NCI-H1694 treated with DMSO at 0.1 percent for 48 hours (cell line): ENCODE measurements at regions not wholly inside any gene's neighbourhood (a gene's known extent, or its start where the extent isn't known, plus 50 kb on each side); places are given as distances from the start of the nearest gene placed in this dataset.

Source experiments
- DNase-seq: peaks from one replicate; lab custom pipeline; 2025; lab: John Stamatoyannopoulos, UW

GRCh38 chr11:127490896-127491295 is 490.3 kb upstream of the KIRREL3 start:
- no peak for DNase-seq

- no peak for DNase-seq
These were observed 485.0 kb upstream of the KIRREL3 start for GRCh38 chr11:127485541-127485940.

DNA sequence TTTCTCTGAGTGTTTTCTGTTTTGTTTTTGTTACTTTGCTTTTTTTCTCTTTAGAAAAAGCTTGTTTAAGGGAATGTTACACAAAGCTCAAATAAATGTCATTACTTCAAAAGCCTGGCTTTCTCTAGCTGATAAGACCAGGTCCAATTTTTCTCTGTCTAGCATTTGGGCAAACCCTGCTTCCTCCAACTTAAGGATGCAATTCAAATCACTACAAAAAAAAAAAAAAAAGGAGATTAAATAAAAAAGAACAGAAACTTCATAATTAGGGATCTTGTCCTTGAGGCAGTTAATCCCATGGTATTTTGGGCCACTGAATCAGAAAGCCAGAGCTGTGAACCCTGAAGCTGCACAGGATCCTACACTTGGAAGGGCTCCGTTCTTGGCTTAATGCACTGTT is 480.8 kb upstream of the KIRREL3 start:
- DNase-seq, result no peak

DNA sequence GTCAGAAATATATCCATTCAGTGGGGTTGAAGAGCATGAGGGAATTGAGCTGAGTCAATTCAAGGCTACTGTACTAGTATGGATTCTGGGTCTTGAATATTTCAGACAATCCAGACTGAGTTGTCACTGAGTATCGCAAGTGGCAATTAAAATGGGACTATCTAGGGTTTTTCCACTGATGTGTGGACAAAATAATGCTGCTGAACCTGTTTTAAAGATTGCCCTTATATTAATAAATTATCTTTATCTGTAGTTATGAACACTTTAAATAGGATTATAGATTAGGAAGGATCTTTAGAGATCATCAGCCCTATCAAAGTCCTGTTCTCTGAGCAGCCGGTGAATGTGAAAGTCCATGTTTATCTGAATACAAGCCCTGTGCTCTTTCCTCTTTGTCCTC is 478.3 kb upstream of the KIRREL3 start:
- no peak for DNase-seq

GRCh38 chr11:127474766-127475165 is 474.2 kb upstream of the KIRREL3 start:
- no peak for DNase-seq

GRCh38 chr11:127472505-127472904 is 471.9 kb upstream of the KIRREL3 start:
- no peak for DNase-seq

GRCh38 chr11:127471662-127472061 is 471.1 kb upstream of the KIRREL3 start:
- DNase-seq, result no peak

- DNase-seq, result no peak
These were observed 469.8 kb upstream of the KIRREL3 start for GRCh38 chr11:127470306-127470884.

- DNase-seq, result no peak
These were observed 463.8 kb upstream of the KIRREL3 start for GRCh38 chr11:127464325-127464724.

DNA sequence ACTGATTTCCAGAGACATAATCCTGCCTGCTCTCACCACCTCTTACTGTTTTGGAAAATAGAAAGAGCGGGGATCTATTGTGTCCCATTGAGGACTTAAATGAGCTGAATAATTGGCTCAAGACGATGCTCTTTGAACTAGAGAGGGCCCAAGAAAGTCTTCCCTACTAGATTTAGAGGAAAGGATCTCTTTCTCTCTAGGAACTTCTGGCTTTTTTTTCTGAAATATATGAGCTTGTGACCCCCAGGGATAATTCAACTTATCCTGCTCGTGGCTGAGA is 461.4 kb upstream of the KIRREL3 start:
- DNase-seq, result no peak

DNA sequence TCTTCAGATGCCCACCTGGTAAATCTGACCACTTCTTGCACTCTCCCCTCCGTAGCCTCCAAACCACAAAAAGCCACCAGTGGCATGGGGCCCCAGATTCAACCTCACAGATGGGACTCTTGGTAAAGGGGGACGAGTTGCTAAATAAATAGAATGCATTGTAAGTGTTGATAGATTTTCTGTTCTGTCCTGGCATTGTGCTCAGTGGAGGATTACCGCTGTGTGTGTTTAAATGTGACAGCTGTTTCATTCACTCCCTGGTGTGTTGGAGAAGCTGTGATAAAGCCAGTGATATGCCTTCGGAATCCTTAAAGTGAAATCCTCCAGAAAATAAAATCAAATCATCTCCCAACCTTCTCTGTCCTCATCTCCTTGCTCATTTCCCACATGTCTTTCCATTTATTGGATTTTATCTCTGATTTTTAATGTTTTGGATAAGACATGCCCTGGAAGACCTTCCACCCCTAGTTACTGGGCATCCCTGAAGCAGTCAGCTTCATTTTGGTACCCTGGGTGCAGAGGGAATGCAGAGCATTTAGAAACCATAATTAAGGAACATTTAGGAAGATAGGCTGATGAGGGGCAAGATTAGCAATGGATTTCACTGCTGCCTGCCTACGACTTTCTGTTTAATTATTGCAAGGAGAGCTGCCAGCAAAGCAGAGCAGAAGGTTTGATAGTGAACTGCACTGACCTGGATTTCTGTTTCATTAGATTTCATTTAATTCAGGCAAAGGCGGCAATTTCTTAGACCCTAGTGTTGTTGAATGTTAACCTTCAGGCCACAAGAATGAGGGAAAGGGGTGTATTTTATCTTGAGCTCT is 460.9 kb upstream of the KIRREL3 start:
- peak; percentile 15 for DNase-seq

DNA sequence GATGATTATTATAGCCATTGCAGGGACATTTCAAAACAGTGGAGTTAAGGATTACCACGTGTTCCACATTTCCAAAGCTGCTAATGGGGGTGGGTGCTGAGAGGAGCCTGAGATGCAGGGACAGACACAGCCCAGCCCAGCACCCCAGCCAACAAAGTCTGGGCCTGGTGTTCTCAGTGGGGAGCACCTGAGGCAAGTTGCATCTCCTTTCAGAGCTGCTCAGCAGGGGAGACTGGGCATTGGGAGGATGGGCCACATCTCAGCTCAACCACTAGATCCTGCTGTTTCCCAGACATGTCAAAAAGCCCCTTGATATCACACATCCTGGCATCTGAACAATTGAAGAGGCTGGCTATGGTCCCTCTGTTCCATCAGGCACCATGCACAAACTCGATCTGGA is 458.0 kb upstream of the KIRREL3 start:
- DNase-seq, result no peak

DNA sequence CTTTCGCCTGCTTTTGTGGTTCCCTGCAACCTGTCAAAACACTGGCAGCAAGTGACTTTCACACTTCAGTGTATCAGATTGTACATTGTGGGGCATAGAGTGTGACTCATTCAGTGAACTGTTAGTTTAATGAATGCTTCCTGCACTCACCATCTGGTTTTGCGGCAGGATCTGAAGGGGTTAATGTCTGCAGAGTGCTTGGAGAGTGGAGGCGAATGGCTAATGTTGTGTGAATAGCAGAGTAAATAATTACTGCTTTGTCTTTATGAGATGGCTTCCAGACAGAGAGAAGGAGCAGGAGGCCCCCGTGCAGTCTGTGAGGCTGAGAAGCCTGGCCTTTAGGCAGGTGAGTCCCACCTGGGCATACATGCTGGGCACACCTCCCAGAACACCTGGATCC is 454.3 kb upstream of the KIRREL3 start:
- peak; percentile 67 for DNase-seq

DNA sequence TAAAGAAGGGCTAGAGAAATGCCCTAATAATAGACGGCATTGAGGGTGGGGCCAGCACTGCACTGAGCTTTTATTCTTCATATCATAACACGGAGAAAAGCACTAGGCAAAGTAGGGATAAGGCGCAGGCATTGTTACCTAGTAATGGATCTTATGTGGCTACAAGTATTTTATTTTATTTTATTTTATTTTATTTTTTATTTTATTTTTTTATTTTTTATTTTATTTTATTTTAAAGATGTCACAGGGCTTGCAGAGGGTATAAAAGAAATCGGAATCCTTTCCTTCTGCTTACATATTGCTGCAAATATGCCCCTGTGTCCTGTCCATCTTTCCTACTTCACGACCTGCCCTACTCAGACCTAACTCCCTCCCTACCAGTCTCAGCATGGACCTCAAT is 452.0 kb upstream of the KIRREL3 start:
- DNase-seq, result no peak

- peak; percentile 28 for DNase-seq
These were observed 451.3 kb upstream of the KIRREL3 start for GRCh38 chr11:127451861-127452260.

- no peak for DNase-seq
These were observed 447.5 kb upstream of the KIRREL3 start for GRCh38 chr11:127448101-127448500.

GRCh38 chr11:127445476-127445875 is 444.9 kb upstream of the KIRREL3 start:
- no peak for DNase-seq

DNA sequence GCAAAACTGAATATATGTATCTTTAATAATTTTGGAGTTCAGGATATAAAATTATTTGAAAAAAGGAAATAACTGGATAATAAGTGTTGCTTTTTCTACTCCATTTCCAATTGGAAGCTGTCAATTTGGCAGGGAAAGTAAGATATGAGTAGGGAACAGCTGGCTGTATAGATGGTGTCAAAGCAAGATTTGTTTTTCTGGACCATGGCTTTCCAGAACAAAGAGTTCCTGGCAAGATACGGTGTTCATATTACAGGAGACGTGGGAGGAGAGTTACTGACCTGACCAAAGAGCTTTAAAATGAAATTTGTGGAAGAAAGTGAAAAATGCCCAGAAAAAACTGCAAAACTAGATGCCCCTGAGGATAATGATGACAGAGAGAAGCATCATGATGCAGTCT is 442.7 kb upstream of the KIRREL3 start:
- no peak for DNase-seq

DNA sequence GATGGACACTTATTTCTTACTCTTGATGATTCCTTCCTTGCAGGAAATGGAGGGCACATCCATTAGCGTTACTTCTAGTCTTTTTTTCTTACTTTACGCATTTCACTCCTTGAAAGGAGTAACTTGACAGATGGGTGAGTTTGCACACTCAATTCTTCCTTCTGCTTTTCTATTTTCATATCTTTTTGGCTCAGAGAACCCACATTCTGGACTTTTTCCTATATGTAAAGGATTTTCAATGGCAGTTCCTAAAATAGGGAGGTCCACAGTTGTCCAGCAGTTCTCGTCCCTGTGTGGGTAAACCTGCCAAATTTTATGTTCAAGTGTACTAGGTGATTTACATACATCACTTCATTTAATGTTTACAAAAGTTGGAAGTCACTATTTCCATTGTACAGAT is 440.0 kb upstream of the KIRREL3 start:
- DNase-seq, result no peak

DNA sequence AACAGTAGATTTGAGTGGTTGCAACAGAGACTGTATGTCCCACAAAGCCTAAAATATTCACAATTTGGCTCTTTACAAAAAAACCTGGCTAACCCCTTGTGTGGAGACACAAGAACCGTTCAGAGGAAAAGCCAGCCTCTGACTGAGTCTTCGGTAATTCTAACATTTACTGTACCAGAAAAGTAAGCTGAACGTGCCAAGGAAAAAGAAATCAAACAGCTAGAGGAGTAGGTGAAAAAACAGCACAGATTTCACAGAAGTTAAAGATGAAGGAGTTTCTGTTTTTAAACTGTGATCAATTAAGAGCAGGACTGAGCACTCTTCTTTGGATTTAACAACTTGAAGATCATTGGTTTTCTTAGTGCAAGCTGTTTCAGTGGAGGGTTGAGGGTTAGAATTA is 424.7 kb upstream of the KIRREL3 start:
- DNase-seq, result no peak

GRCh38 chr11:127424661-127425060 is 424.1 kb upstream of the KIRREL3 start:
- no peak for DNase-seq

DNA sequence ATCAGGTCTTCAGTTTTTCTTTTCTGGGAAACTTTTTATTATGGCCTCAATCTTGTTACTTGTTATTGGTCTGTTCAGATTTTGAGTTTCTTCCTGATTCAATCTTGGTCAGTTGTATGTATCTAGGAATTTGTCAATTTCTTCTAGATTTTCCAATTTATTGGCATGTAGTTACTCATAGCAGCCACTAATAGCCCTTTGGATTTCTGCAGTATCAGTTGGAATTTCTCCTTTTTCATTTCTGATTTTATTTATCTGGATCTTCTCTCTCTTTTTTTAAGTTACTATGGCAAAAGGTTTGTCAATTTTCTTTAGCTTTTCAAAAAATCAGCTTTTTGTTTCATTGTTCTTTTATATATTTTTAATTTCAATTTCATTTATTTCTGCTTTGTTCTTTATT is 419.6 kb upstream of the KIRREL3 start:
- no peak for DNase-seq

DNA sequence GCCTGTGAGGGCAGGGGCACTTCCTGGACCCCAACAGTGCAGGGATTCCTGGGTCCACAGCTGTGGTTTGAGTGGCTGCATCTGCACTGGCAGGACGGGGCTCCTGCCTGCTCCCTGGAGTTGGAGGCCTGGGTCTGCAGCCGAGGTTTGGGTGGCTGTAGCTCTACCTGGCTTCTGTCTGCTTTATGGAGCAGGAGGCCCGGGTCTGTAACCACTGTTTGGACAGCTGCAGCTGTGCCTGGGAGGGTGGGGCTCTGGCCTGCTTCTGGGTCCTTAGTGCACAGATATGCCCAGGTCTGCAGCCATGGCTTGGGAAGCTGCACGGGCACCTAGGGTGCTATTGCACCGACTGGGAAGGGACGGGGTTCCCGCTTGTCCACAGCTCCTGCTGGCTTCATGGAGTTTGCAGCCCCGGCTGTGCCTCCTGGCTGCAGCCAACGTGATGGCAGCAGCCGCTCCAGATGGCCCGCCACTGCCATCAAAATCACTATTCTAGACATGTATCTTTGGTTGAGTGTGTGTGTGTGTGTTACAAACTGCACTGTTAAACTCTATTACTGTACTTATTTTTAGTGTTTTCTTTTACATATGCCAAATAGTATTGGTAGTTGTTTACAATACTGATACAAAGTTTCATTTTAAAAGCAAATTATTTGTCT is 412.3 kb upstream of the KIRREL3 start:
- DNase-seq, result no peak

DNA sequence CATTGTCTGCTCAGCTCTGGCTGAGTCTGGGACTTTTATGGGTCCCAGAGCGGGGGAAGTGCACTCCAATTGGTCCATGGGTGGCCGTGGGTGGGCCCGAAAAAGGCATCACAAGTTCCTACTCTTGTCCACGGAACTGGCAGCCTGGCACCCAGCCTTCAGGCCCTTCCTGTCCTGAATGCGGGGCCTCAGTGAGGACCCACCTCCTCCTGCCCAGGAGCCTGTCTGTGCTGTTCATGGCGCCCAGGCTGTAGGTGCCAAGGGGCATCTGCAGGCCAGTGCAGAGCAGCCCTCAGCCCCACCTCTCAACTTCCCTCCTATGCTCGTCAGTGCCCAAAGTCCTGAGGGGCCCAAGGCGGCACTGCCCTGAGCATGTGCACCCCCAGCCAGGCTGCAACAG is 411.7 kb upstream of the KIRREL3 start:
- DNase-seq, result no peak
